Neutrophil (primary cell): ENCODE measurements at regions not wholly inside any gene's neighbourhood (a gene's known extent, or its start where the extent isn't known, plus 50 kb on each side); places are given as distances from the start of the nearest gene placed in this dataset.

Experiments
- H3K27ac ChIP-seq: fragments of 200-600 bp; sonication (generic); 2 replicates; pipeline ENCODE4 v1.5.1; 2016; ENCODE audit warnings: mild to moderate bottlenecking, moderate library complexity
- H3K27me3 ChIP-seq: fragments of 200-600 bp; sonication (generic); 2 replicates; pipeline ENCODE4 v1.6.0; 2016; ENCODE audit warnings: mild to moderate bottlenecking
- H3K36me3 ChIP-seq: fragments of 200-600 bp; sonication (generic); 2 replicates; pipeline ENCODE4 v1.5.1; 2017
- H3K4me1 ChIP-seq, 2 experiments: fragments of 200-600 bp in 1 of 2; sonication (generic) in 1 of 2; 1 replicate in 1 of 2; 2 replicates in 1 of 2; pipeline versions ENCODE4 v1.5.1 to v1.6.1; 2013 to 2016; ENCODE audit warnings: low read depth in 1 of 2, low read length in 1 of 2, mild to moderate bottlenecking in 1 of 2, moderate library complexity in 1 of 2; ENCODE audit not compliant: control insufficient read depth in 1 of 2, insufficient read depth in 1 of 2
- H3K4me3 ChIP-seq, 2 experiments: fragments of 200-600 bp in 1 of 2; sonication (generic) in 1 of 2; 1 replicate in 1 of 2; 2 replicates in 1 of 2; pipeline ENCODE4 v1.5.1; 2013 to 2016; ENCODE audit warnings: low read depth in 1 of 2, low read length in 1 of 2, mild to moderate bottlenecking in 1 of 2, moderate library complexity in 1 of 2
- H3K9me3 ChIP-seq: fragments of 200-600 bp; sonication (generic); 2 replicates; pipeline ENCODE4 v1.5.1; 2016
- CTCF ChIP-seq: fragments of 200-600 bp; sonication (generic); IDR thresholded peaks from 2 replicates; pipeline ENCODE4 v1.5.1; 2016; ENCODE audit warnings: antibody characterized with exemption

GRCh38 chr12:38158428-38159091 is 158.0 kb upstream of the ALG10B start:
- Histone ChIP-seq H3K27ac (no peak overlapping the region), H3K27me3 (no peaks in the 10 kb centered on the region), H3K36me3 (no peaks in the 10 kb centered on the region), H3K9me3 (peaks cover 4% of the 10 kb centered on the region), H3K4me1 (no peaks in the 10 kb centered on the region), H3K4me3 (no peak overlapping the region)
- no peak for TF ChIP-seq CTCF

GRCh38 chr12:38159092-38159551 is 157.5 kb upstream of the ALG10B start:
- H3K9me3 ChIP-seq: peaks cover 4% of the 10 kb centered on the region
- no peak for TF ChIP-seq CTCF
- H3K27ac ChIP-seq: no peak overlapping the region
- no peaks in the 10 kb centered on the region for H3K27me3 ChIP-seq
- no peaks in the 10 kb centered on the region for H3K36me3 ChIP-seq
- no peak overlapping the region for H3K4me3 ChIP-seq
- no peaks in the 10 kb centered on the region for H3K4me1 ChIP-seq

GRCh38 chr12:38159591-38160317 is 156.8 kb upstream of the ALG10B start:
- Histone ChIP-seq H3K27me3 (no peaks in the 10 kb centered on the region), H3K4me1 (no peaks in the 10 kb centered on the region), H3K9me3 (peaks cover 4% of the 10 kb centered on the region), H3K36me3 (no peaks in the 10 kb centered on the region), H3K4me3 (no peak overlapping the region), H3K27ac (no peak overlapping the region)
- no peak for TF ChIP-seq CTCF

- no peak for TF ChIP-seq CTCF
- Histone ChIP-seq H3K4me1 (no peaks in the 10 kb centered on the region), H3K4me3 (no peak overlapping the region), H3K27ac (no peak overlapping the region), H3K36me3 (no peaks in the 10 kb centered on the region), H3K27me3 (no peaks in the 10 kb centered on the region), H3K9me3 (peaks cover 4% of the 10 kb centered on the region)
These were observed 156.1 kb upstream of the ALG10B start for GRCh38 chr12:38160318-38161122.

- no peaks in the 10 kb centered on the region for H3K27me3 ChIP-seq
- no peaks in the 10 kb centered on the region for H3K36me3 ChIP-seq
- H3K9me3 ChIP-seq: peaks cover 4% of the 10 kb centered on the region
- no peak overlapping the region for H3K27ac ChIP-seq
- no peak overlapping the region for H3K4me3 ChIP-seq
- H3K4me1 ChIP-seq: no peaks in the 10 kb centered on the region
- no peak for TF ChIP-seq CTCF
These were observed 155.2 kb upstream of the ALG10B start for GRCh38 chr12:38161123-38162000.
